ENCODE measurements at regions not wholly inside any gene's neighbourhood (a gene's known extent, or its start where the extent isn't known, plus 50 kb on each side); places are given as distances from the start of the nearest gene placed in this dataset.

- Histone ChIP-seq H3K27ac (no peak overlapping the region), H3K4me1 (peaks cover 0 to 3% of the 10 kb centered on the region in 2 donors), H3K4me3 (no peak overlapping the region), H3K27me3 (no peaks in the 10 kb centered on the region), H3K9me3 (peaks cover 0 to 18% of the 10 kb centered on the region in 2 donors), H3K36me3 (no peaks in the 10 kb centered on the region)
- TF ChIP-seq, protein P1, sequence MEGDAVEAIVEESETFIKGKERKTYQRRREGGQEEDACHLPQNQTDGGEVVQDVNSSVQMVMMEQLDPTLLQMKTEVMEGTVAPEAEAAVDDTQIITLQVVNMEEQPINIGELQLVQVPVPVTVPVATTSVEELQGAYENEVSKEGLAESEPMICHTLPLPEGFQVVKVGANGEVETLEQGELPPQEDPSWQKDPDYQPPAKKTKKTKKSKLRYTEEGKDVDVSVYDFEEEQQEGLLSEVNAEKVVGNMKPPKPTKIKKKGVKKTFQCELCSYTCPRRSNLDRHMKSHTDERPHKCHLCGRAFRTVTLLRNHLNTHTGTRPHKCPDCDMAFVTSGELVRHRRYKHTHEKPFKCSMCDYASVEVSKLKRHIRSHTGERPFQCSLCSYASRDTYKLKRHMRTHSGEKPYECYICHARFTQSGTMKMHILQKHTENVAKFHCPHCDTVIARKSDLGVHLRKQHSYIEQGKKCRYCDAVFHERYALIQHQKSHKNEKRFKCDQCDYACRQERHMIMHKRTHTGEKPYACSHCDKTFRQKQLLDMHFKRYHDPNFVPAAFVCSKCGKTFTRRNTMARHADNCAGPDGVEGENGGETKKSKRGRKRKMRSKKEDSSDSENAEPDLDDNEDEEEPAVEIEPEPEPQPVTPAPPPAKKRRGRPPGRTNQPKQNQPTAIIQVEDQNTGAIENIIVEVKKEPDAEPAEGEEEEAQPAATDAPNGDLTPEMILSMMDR (IDR thresholded peaks at IDR 0.05): no peak
- no peak for DNase-seq (ENCODE audit: low spot score)
These were observed 133.4 kb downstream of the VAPA start for GRCh38 chr18:10047237-10047636.

- H3K27me3 ChIP-seq: no peaks in the 10 kb centered on the region
- H3K27ac ChIP-seq: peak overlapping the region in 1 of 2 donors; percentile 75
- no peaks in the 10 kb centered on the region for H3K36me3 ChIP-seq
- H3K4me3 ChIP-seq: no peak overlapping the region
- H3K9me3 ChIP-seq: no peaks in the 10 kb centered on the region
- H3K4me1 ChIP-seq: peaks cover 0 to 3% of the 10 kb centered on the region in 2 donors
- TF ChIP-seq, protein P1 (IDR thresholded peaks at IDR 0.05): no peak
- no peak for DNase-seq (ENCODE audit: low spot score)
These were observed 135.9 kb downstream of the VAPA start for GRCh38 chr18:10049747-10050146.

- no peak for DNase-seq (ENCODE audit: low spot score)
- no peaks in the 10 kb centered on the region for H3K9me3 ChIP-seq
- H3K27me3 ChIP-seq: no peaks in the 10 kb centered on the region
- peak overlapping the region; percentile 64 to 75 for H3K27ac ChIP-seq
- H3K4me3 ChIP-seq: no peak overlapping the region
- no peaks in the 10 kb centered on the region for H3K36me3 ChIP-seq
- TF ChIP-seq, protein P1 (IDR thresholded peaks at IDR 0.05): no peak
- H3K4me1 ChIP-seq: peaks cover 0 to 3% of the 10 kb centered on the region in 2 donors
These were observed 137.1 kb downstream of the VAPA start for GRCh38 chr18:10050956-10051355.

DNA sequence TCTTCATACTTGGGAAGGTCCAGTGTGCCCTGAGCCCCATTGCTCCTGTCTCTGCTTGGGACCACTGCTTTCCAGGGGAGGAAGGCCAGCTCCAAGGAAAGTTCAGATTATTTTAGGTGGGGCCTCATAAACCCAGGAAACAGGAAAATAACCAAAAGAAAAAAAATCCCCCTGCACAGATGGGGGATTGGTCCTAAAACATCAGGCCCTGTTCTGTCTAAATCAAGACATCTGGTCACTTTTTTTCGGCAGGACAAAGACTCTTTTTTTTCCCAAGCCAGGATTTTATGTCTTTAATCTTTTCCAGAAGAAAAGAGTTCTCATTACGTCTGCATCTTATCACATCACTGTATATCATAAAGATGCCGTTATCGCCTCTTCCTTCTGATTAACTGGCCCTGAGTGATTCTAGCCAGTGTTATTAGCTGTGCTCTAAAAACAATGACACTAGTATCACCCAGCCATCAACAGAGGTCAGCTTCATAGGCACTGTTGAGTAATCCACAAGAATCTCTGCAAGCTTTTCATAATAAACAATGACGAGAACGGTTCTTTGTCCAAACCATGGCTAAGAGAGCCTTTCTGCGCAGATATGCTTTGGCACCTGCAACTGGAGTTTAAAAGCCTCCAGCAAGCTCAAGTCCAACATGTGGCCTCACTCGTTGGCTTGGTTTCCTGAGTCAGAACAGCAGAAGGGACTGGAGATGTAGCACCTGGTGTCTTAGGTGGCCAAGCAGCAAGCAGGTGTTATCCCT, 138.2 kb downstream of the VAPA start:
- Histone ChIP-seq H3K4me3 (no peak overlapping the region), H3K9me3 (no peaks in the 10 kb centered on the region), H3K36me3 (no peaks in the 10 kb centered on the region), H3K27ac (peak overlapping the region; percentile 64 to 75), H3K4me1 (peaks cover 0 to 4% of the 10 kb centered on the region in 2 donors), H3K27me3 (no peaks in the 10 kb centered on the region)
- peak; percentile 88 for DNase-seq (ENCODE audit: low spot score)
- TF ChIP-seq, protein P1 (IDR thresholded peaks at IDR 0.05): no peak

GRCh38 chr18:10052871-10053270, 139.1 kb downstream of the VAPA start:
- Histone ChIP-seq H3K9me3 (no peaks in the 10 kb centered on the region), H3K27ac (peak overlapping the region in 1 of 2 donors; percentile 75), H3K4me3 (no peak overlapping the region), H3K36me3 (no peaks in the 10 kb centered on the region), H3K27me3 (no peaks in the 10 kb centered on the region), H3K4me1 (peaks cover 0 to 12% of the 10 kb centered on the region in 2 donors)
- DNase-seq (ENCODE audit: low spot score): no peak
- TF ChIP-seq, protein P1 (IDR thresholded peaks at IDR 0.05): no peak

- no peak overlapping the region for H3K27ac ChIP-seq
- no peaks in the 10 kb centered on the region for H3K9me3 ChIP-seq
- H3K4me3 ChIP-seq: no peak overlapping the region
- H3K27me3 ChIP-seq: no peaks in the 10 kb centered on the region
- DNase-seq (ENCODE audit: low spot score): no peak
- no peaks in the 10 kb centered on the region for H3K36me3 ChIP-seq
- H3K4me1 ChIP-seq: peaks cover 0 to 21% of the 10 kb centered on the region in 2 donors
- TF ChIP-seq, protein P1 (IDR thresholded peaks at IDR 0.05): no peak
These were observed 140.0 kb downstream of the VAPA start for GRCh38 chr18:10053861-10054260.
